Dermis blood vessel endothelial cell (primary cell): ENCODE measurements at regions not wholly inside any gene's neighbourhood (a gene's known extent, or its start where the extent isn't known, plus 50 kb on each side); places are given as distances from the start of the nearest gene placed in this dataset.

Experiments
- DNase-seq: peaks from one replicate; pipeline ENCODE4 v3.0.0; 2010

- no peak for DNase-seq
Observed at GRCh38 chr3:140816372-140817195, 125.1 kb upstream of the SLC25A36 start.

- DNase-seq = no peak
Observed at GRCh38 chr3:140821493-140821892, 120.1 kb upstream of the SLC25A36 start.

- no peak for DNase-seq
Observed at GRCh38 chr3:140822401-140823047, 119.1 kb upstream of the SLC25A36 start.

GRCh38 chr3:140823106-140823505 lies 118.5 kb upstream of the SLC25A36 start:
- DNase-seq = no peak

GRCh38 chr3:140827894-140828293 lies 113.7 kb upstream of the SLC25A36 start:
- no peak for DNase-seq

GRCh38 chr3:140828585-140828984 lies 113.1 kb upstream of the SLC25A36 start:
- no peak for DNase-seq

GRCh38 chr3:140829796-140830195 lies 111.8 kb upstream of the SLC25A36 start:
- DNase-seq = no peak

- no peak for DNase-seq
Observed at GRCh38 chr3:140830391-140830790, 111.2 kb upstream of the SLC25A36 start.

GRCh38 chr3:140832883-140833282 lies 108.8 kb upstream of the SLC25A36 start:
- no peak for DNase-seq

- DNase-seq = no peak
Observed at GRCh38 chr3:140834266-140835037, 107.2 kb upstream of the SLC25A36 start.

GRCh38 chr3:140842984-140843649 lies 98.5 kb upstream of the SLC25A36 start:
- DNase-seq = no peak

GRCh38 chr3:140843656-140844055 lies 98.0 kb upstream of the SLC25A36 start:
- no peak for DNase-seq

GRCh38 chr3:140844072-140844471 lies 97.6 kb upstream of the SLC25A36 start:
- no peak for DNase-seq

- no peak for DNase-seq
Observed at GRCh38 chr3:140845882-140846281, 95.8 kb upstream of the SLC25A36 start.

- DNase-seq = no peak
Observed at GRCh38 chr3:140848666-140849065, 93.0 kb upstream of the SLC25A36 start.

GRCh38 chr3:140850210-140850955 lies 91.3 kb upstream of the SLC25A36 start:
- no peak for DNase-seq

GRCh38 chr3:140854961-140855360 lies 86.7 kb upstream of the SLC25A36 start:
- DNase-seq = no peak

GRCh38 chr3:140856905-140857304 lies 84.7 kb upstream of the SLC25A36 start:
- no peak for DNase-seq

- no peak for DNase-seq
Observed at GRCh38 chr3:140857993-140858392, 83.6 kb upstream of the SLC25A36 start.

- DNase-seq = no peak
Observed at GRCh38 chr3:140859592-140860336, 81.9 kb upstream of the SLC25A36 start.

- DNase-seq = peak; percentile 69
Observed at GRCh38 chr3:140863580-140864009, 78.0 kb upstream of the SLC25A36 start.
